ENCODE measurements at regions not wholly inside any gene's neighbourhood (a gene's known extent, or its start where the extent isn't known, plus 50 kb on each side); places are given as distances from the start of the nearest gene placed in this dataset.

GRCh38 chr1:239744851-239745250, 346.8 kb upstream of the FMN2 start:
- TF ChIP-seq CTCF (IDR thresholded peaks at IDR 0.05) (no peak), USF1 (CRISPR knock-in tag; IDR thresholded peaks at IDR 0.05) (no peak), CREM (CRISPR knock-in tag; IDR thresholded peaks at IDR 0.05) (no peak), NFYB (CRISPR knock-in tag; conservative IDR thresholded peaks at IDR 0.05; ENCODE audit: low read depth) (no peak), MAX (CRISPR knock-in tag; IDR thresholded peaks at IDR 0.05) (no peak), JUN (CRISPR knock-in tag; IDR thresholded peaks at IDR 0.05) (no peak), ATF2 (CRISPR knock-in tag; IDR thresholded peaks at IDR 0.05; ENCODE audit: borderline replicate concordance, low read depth) (no peak), E2F4 (CRISPR knock-in tag; IDR thresholded peaks at IDR 0.05; ENCODE audit: borderline replicate concordance, low read depth) (no peak), ZMAT4 (CRISPR knock-in tag; IDR thresholded peaks at IDR 0.05) (no peak), ARID4B (CRISPR knock-in tag; IDR thresholded peaks at IDR 0.05; ENCODE audit: borderline replicate concordance) (no peak), GRHL2 (CRISPR knock-in tag; IDR thresholded peaks at IDR 0.05; ENCODE audit: insufficient replicate concordance, severe bottlenecking) (no peak), ESRRA (CRISPR knock-in tag; IDR thresholded peaks at IDR 0.05; ENCODE audit: borderline replicate concordance) (no peak), ATF3 (CRISPR knock-in tag; conservative IDR thresholded peaks at IDR 0.05) (no peak), GABPB1 (CRISPR knock-in tag; IDR thresholded peaks at IDR 0.05) (no peak)

Measured in WTC11 (cell line).